ENCODE measurements at regions not wholly inside any gene's neighbourhood (a gene's known extent, or its start where the extent isn't known, plus 50 kb on each side); places are given as distances from the start of the nearest gene placed in this dataset.
"Not testable (repeated sequence)": the region's sequence is repeated elsewhere in the genome, so short reads cannot be mapped to it uniquely, and the experiment has no call there.

DNA sequence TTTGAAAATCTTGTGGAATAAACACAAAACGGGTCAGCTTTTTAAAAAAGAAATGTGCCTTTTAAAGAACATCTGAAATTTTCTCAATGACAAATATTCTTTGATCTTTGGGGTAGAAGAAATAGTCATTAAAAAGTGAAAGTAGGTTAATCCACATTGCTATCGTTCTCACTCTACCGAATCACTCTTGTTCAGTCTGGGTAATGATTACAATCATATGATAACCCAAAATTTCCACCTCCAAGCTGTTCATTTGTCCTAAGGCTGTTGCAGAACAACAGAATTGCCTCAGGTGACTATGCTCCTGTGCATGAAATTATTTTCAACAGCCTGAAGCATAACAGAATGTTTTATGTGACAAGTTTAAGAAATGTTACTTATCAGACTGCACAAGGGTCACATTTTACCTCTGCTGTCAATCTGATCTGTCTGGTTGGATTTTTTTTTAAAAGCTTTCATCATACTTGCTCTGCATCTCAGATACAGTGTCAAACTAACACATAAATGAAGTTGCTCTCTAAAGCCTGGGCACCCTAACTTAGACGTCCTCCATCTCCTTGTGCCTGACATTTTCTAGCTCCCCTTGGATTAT, 227.3 kb downstream of the LURAP1L start:
- no peak for DNase-seq

DNA sequence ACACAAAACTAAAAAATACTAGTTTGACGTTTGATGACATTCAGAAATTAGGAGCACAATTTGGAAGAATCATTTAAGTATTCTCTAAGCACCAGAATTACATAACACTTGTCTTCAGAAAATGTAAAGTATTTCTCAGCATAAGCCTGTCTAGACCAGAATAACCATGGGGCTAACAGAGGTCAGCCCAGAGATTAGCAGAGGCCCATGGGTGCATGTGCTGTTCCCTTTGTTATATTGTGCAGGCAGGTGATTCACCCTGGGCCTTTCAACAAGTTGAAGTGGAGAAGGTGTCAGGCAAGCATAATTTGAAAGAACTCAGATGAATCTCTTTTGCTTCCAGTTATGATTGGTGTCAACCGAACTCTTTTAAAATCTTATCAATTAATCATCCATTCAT, 227.9 kb downstream of the LURAP1L start:
- no peak for DNase-seq

DNA sequence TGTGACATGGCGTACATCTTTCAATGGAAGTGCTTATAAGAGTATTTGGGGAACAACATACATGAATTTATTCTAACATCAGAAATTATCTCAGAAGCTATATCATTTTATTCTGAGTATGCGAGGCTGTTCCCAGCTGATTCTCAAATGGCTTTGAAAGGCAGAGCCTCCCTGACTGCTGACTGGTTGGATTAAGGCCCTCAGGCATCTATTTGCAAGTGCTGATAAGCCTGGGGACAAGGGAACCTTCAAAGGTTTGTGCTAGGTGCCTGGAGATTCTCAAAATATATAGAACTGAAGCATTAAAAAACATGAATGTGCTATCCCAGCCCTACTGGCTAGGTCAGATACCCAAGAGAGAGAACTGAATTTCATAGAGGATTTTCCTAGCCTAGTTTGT, 235.1 kb downstream of the LURAP1L start:
- no peak for DNase-seq

- no peak for DNase-seq
Measured at GRCh38 chr9:13013991-13014883, 239.4 kb downstream of the LURAP1L start.

- no peak for DNase-seq
Measured at GRCh38 chr9:13017260-13017659, 242.4 kb downstream of the LURAP1L start.

DNA sequence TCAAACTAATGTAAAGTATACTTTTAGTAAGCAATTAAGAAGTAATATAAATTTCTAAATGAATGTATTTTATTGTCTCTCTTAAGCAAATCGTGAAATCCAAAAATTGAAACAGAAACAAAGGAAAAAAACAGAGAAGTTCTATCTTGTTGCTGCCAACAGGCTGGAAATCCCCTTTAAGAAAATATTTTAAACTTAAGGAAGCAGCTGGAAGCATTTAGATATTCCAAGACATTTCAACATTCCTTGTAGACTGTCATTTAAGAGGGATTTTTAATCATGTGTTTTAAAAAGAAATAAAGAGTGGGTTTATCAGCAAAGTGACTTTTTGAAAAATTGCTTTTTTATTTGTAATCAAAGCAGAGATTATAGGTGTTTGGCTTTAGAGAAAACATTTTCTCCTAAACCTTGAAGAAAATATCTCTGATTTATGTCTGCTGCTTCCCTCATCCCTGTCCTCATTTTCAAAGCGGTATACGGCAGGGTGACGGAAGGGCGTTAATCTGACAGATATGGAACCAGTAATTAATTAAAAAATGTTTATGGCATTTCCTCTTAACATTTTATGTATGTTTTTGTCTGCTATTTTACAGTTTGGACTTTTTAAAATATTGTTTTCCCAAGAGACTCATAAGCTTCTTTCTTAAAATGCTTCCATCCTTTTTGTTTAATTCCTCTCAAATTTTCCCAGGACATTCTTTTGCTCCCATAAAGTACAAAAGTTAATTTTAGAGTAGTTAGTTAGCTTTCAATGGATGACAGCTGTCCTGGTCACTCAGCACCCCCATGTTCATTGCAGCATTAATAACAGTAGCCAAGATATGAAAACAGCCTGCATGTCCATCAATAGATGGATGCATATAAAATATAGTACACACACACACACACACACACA, 245.6 kb downstream of the LURAP1L start:
- DNase-seq, result no peak

DNA sequence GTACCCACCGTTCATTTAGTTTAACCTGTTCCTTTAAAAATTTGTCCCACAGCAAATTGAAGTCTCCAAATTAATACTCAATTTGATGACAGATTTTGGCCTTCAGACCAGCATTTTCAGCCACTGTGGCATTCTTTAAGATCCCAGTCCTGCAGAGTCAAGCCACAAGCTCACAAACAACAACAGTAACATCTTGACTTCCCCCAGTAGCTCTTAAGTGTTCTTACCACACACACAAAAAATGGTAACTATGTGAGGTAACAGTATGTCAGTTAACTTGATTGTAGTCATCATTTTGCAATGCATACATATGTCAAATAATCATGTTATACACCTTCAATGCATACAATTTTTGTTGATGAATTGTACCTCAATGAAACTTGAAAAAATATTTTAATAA, 247.9 kb downstream of the LURAP1L start:
- no peak for DNase-seq

DNA sequence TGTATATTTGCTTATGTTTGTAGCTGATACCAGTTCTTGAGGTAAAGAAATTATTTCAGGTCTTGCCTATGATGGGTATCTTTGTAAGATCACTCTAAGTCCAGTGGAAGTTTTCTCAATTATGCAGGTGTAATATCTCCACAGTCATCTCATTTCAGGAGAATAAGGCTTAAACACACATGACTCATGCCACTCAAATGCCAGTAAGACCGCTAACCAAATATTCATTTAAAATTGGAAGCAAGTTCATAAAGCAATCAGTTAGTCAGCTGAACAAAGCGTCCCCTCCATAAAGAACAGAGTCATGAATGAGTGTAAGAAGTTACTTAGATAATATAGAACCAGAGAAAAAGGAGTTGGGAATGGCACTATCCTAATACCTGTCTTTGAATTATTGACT, 248.7 kb downstream of the LURAP1L start:
- no peak for DNase-seq

DNA sequence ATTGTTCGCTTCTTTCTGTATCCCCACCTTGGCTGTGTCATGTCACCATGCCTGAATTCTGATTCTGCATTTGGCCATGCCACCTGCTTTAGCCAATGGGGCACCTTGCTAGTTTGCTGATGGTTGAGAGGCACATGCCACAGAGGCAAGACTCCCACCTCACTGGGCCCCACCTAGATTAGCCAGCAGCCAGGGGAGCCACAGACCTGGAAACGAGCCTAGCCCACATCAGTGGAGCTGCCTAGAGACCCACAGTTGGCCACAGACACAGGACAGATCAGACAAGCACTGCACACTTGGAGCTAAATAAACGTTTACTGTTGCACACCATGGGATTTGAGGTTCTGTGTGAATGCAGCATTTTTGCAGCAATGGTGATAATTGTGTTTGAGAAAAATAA, 252.1 kb downstream of the LURAP1L start:
- DNase-seq, result no peak

- no peak for DNase-seq
Measured at GRCh38 chr9:13027879-13028278, 251.6 kb downstream of the MPDZ start.

GRCh38 chr9:13032585-13032984, 246.9 kb downstream of the MPDZ start:
- no peak for DNase-seq

DNA sequence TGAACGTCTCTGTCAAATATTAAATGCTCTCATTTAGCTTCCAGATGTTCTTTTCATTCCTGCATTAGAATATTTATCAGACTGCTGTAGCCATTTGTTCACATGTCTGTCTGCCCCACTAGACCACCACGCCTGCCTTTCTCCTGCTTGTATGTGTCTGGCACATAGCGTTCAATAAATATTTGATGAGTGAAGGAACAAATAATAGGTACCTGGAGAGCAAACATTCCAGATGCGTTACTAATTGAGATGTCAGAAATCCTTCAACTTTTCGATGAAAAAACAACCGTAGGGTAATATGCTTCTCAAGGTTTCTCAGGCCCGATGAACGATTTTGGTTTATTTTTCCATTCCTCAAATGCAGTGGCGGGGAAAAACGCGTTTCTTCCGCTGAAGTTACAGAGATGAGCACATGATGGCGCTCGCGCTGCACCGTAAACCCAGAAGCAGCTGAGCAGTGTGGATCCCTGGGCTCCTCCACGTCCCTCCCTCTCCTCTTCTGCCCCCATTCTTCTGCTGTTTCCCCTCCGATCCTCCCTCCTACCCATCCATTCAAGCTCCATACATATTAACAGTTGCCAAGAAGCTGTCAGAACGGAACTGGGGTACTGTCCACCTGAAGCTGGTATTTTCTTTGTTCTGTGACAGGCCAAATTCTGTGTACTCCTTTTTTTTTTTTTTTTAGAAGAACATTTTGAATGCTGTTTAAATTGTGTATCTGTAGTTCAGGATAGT, 245.4 kb downstream of the MPDZ start:
- peak; percentile 78 for DNase-seq

DNA sequence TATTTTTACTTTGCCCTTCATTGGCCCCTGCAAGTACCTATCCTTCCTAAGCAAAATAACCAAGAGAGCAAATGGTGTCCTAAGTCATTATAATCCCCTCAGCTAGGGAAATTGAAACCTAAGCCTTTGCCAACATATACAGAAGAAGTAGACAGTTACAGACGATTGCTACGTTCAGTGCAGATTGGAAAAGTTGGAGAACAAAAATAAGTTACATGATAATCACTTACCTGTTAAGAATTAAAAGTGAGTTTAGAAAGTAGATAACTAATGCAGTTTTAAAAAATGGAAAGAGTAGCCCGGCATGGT, 244.8 kb downstream of the MPDZ start:
- peak; percentile 29 for DNase-seq

- DNase-seq, result no peak
Measured at GRCh38 chr9:13035822-13036221, 243.7 kb downstream of the MPDZ start.

- DNase-seq, result not testable (repeated sequence)
Measured at GRCh38 chr9:13037808-13038207, 241.7 kb downstream of the MPDZ start.

DNA sequence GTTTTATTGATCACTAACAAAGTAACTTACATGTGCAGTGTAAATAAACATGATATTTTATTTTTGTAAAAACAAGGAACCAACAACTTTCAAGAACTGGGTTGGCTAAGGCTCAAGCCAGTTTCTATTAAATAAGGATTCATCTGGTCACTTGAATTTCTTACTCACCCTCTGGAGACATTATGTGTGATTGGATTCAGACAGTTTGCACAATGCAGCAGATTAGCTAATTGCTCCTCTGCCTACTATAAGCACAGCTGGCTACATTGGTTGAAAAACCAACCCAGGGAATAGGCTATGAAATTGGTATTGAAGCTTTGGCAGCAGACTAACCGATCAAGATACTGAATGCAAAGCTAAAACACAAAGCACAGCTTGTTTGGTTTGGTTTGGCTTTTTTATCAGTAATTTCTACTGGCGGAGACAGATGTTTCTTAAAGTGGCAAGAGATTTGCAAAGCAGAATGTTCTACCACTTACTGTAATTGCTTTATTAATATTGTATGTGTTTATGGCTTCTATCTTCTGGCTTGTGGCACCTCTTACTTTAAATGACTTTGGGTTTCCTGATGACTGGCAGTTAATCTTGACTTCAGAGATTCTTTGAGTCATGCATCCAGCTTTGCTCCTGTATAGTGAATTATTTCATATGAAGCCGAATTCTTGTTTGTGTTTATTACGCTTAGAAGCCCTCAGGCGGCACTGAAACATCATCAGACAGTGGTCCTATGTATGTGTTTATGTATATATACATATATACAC, 231.5 kb downstream of the MPDZ start:
- DNase-seq, result peak; percentile 21

GRCh38 chr9:13049223-13049622, 230.3 kb downstream of the MPDZ start:
- DNase-seq, result no peak

- no peak for DNase-seq
Measured at GRCh38 chr9:13053504-13053903, 226.0 kb downstream of the MPDZ start.

DNA sequence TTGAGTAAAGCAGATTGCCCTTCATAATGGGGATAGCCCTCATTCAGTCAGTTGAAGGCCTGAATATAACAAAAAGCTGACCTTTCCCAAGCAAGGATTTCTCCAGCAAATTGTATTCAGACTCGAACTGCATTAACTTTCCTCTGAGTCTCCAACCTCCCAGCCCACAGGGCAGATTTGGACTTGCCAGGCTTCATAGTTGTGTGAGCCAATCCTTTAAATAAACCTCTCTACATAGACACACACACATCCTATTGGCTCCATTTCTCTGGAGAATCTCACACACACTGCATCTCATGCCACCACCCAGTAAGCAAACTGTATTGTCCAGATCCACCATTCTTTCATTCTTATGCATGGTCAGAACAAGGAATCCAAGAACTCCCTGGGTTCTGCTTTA, 225.1 kb downstream of the MPDZ start:
- DNase-seq, result no peak

Data from NCI-H82 (cell line).